B cell (primary cell): ENCODE measurements at regions not wholly inside any gene's neighbourhood (a gene's known extent, or its start where the extent isn't known, plus 50 kb on each side); places are given as distances from the start of the nearest gene placed in this dataset.

ENCODE experiments used
- ATAC-seq: fragments of 200-7000 bp; cut with Tn5 transposase; one replicate; pipeline ENCODE4 v1.10.0; 2021; ENCODE audit warnings: low read depth, mild to moderate bottlenecking, moderate number of reproducible peaks, moderate library complexity
- CTCF ChIA-PET: fragments of 350-600 bp; sonication (Branson Sonifier 250); formaldehyde crosslinking; loops from one replicate; lab custom pipeline; 2021; ENCODE audit warnings: antibody characterized with exemption, inconsistent platforms; lab: Charles Lee
- POLR2A ChIA-PET: fragments of 350-600 bp; sonication (Branson Sonifier 250); formaldehyde crosslinking; loops from one replicate; lab custom pipeline; 2021; ENCODE audit warnings: antibody characterized with exemption; lab: Charles Lee
- DNase-seq: peaks from one replicate; pipeline ENCODE4 v3.0.0; 2013
- H2AFZ ChIP-seq: 2 replicates; pipeline ENCODE4 v1.6.1; 2012; ENCODE audit warnings: mild to moderate bottlenecking, low read depth, low read length; ENCODE audit not compliant: insufficient read depth, poor library complexity, severe bottlenecking
- H3K27ac ChIP-seq, 2 donors: 1 replicate in 1 of 2; 2 replicates in 1 of 2; pipeline ENCODE4 v1.5.1; 2012 to 2013; ENCODE audit warnings: low read length in 2 of 2, mild to moderate bottlenecking in 2 of 2, moderate library complexity in 1 of 2
- H3K27me3 ChIP-seq, 4 experiments: fragments of 200-600 bp in 1 of 4; sonication (generic) in 1 of 4; replicated peaks in 1 of 4; 1 replicate in 2 of 4; 2 replicates in 2 of 4; pipeline versions ENCODE4 v1.6.1 to v1.7.0; 2013 to 2016; ENCODE audit warnings: low read length in 3 of 4, mild to moderate bottlenecking in 2 of 4, mixed read lengths in 1 of 4, moderate library complexity in 1 of 4; ENCODE audit not compliant: insufficient read depth in 4 of 4, control insufficient read depth in 3 of 4; ENCODE audit errors: control extremely low read depth in 1 of 4
- H3K36me3 ChIP-seq, 2 experiments: replicated peaks in 1 of 2; 1 replicate in 1 of 2; 2 replicates in 1 of 2; pipeline versions ENCODE4 v1.6.1 to v1.7.1; 2013; ENCODE audit warnings: low read length in 1 of 2; ENCODE audit not compliant: insufficient read depth in 2 of 2, control insufficient read depth in 1 of 2; ENCODE audit errors: control extremely low read depth in 1 of 2, extremely low read depth in 1 of 2
- H3K4me1 ChIP-seq, 2 donors: fragments of 200-600 bp in 1 of 2; sonication (generic) in 1 of 2; 1 replicate in 1 of 2; 2 replicates in 1 of 2; pipeline versions ENCODE4 v1.5.1 to v1.6.1; 2013 to 2017; ENCODE audit warnings: low read length in 2 of 2; ENCODE audit not compliant: control insufficient read depth in 2 of 2, insufficient read depth in 2 of 2
- H3K4me2 ChIP-seq: replicated peaks from 2 replicates; pipeline ENCODE3; 2012; ENCODE audit warnings: mild to moderate bottlenecking, low read depth, low read length; ENCODE audit not compliant: poor library complexity, severe bottlenecking
- H3K4me3 ChIP-seq, 5 experiments: fragments of 200-600 bp in 1 of 5; sonication (generic) in 1 of 5; 1 replicate in 3 of 5; 2 replicates in 2 of 5; pipeline versions ENCODE4 v1.5.1 to v1.7.0; 2011 to 2016; ENCODE audit warnings: low read length in 4 of 5, mild to moderate bottlenecking in 4 of 5, low read depth in 2 of 5, control low read depth in 1 of 5, moderate library complexity in 1 of 5; ENCODE audit not compliant: insufficient read depth in 1 of 5; ENCODE audit errors: control extremely low read depth in 1 of 5, extremely low read depth in 1 of 5
- H3K79me2 ChIP-seq: fragments of 200-600 bp; sonication (generic); one replicate; pipeline ENCODE4 v1.6.0; 2016; ENCODE audit warnings: low read length; ENCODE audit not compliant: control insufficient read depth, insufficient read depth
- H3K9ac ChIP-seq: fragments of 200-600 bp; sonication (generic); 2 replicates; pipeline ENCODE4 v1.6.1; 2017; ENCODE audit warnings: mild to moderate bottlenecking, low read length, moderate library complexity
- H3K9me3 ChIP-seq, 3 donors: one replicate each; pipeline versions ENCODE4 v1.6.1 to v1.7.1; 2013; ENCODE audit warnings: low read length in 2 of 3; ENCODE audit not compliant: control insufficient read depth in 2 of 3, insufficient read depth in 1 of 3; ENCODE audit errors: control extremely low read depth in 1 of 3
- H4K20me1 ChIP-seq: 2 replicates; pipeline ENCODE4 v1.6.0; 2012; ENCODE audit warnings: mild to moderate bottlenecking, low read length; ENCODE audit not compliant: insufficient read depth, control insufficient read depth, poor library complexity, severe bottlenecking
- H3K27ac Mint-ChIP-seq: one replicate; pipeline ENCODE4 v1.8.0; 2021; ENCODE audit warnings: mixed read lengths
- H3K27me3 Mint-ChIP-seq: one replicate; pipeline ENCODE4 v1.8.0; 2021; ENCODE audit warnings: mixed read lengths
- H3K4me1 Mint-ChIP-seq: one replicate; pipeline ENCODE4 v1.8.0; 2021; ENCODE audit warnings: mixed read lengths
- H3K4me3 Mint-ChIP-seq: one replicate; pipeline ENCODE4 v1.8.0; 2021; ENCODE audit warnings: mixed read lengths
- H3K9me3 Mint-ChIP-seq: one replicate; pipeline ENCODE4 v1.8.0; 2022; ENCODE audit warnings: mixed read lengths; ENCODE audit not compliant: insufficient read depth
- CTCF ChIP-seq: fragments of 200-600 bp; IDR thresholded peaks from one replicate; pipeline ENCODE4 v1.8.0; 2022; ENCODE audit warnings: antibody characterized with exemption, mild to moderate bottlenecking
- EZH2 ChIP-seq: IDR thresholded peaks from 2 replicates; pipeline ENCODE4 v1.6.1; 2012; ENCODE audit warnings: borderline replicate concordance, low read depth, mild to moderate bottlenecking, moderate library complexity, low read length; ENCODE audit not compliant: insufficient read depth, poor library complexity, severe bottlenecking
- WGBS: methylation state at CpG from one replicate; pipeline ENCODE4 v1.1.5; 2013; ENCODE audit warnings: missing lambda C conversion rate; ENCODE audit not compliant: insufficient coverage; 5-methylcytosine and 5-hydroxymethylcytosine counted together
- intact Hi-C: fragments of 100-400 bp; cut with micrococcal nuclease; formaldehyde crosslinking; loops from one replicate; pipeline ENCODE4 v1.10.0; 2022

DNA sequence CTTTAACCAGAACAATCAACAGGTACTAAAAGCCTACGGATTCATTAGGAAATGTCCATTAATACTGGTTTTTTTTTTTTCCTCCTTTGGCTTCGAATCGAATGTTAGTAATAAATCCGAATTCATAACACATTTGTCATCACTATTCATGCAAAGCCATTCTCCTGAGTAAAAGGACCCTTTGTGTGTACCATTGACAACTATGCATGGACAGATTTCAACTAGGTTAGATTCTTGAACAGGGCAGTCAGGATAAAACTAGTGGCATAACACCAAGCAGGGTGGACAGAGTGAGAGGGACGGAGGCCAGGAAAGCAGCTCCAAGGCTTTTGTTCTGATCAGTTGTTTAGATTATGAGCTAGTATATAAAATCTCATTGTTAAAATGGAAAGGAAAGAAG, 1722.0 kb upstream of the TENM3 start:
- CTCF ChIA-PET, result no interaction called here
- intact Hi-C loops, result no loop called here

GRCh38 chr4:180525523-180526077, 1717.6 kb upstream of the TENM3 start:
- no peaks in the 10 kb centered on the region for H3K27me3 Mint-ChIP-seq
- Histone ChIP-seq H3K27me3 (no peaks in the 10 kb centered on the region), H3K27ac (no peak overlapping the region), H3K4me1 (no peaks in the 10 kb centered on the region), H3K4me3 (no peak overlapping the region), H3K9ac (no peak overlapping the region), H3K79me2 (no peaks in the 10 kb centered on the region), H3K4me2 (no peak overlapping the region), H3K9me3 (no peaks in the 10 kb centered on the region), H4K20me1 (no peaks in the 10 kb centered on the region), H3K36me3 (no peaks in the 10 kb centered on the region), H2AFZ (no peak overlapping the region)
- DNase-seq (no peak), ATAC-seq (no peak)
- WGBS, result 95% methylated on average over 2 of the region's 4 CpGs
- intact Hi-C loops, result no loop called here
- H3K4me1 Mint-ChIP-seq, result no peaks in the 10 kb centered on the region
- CTCF ChIA-PET, result no interaction called here
- POLR2A ChIA-PET, result no interaction called here
- TF ChIP-seq EZH2 (no peak), CTCF (no peak)
- no peak overlapping the region for H3K4me3 Mint-ChIP-seq
- H3K9me3 Mint-ChIP-seq, result no peaks in the 10 kb centered on the region
- no peak overlapping the region for H3K27ac Mint-ChIP-seq

More for the DNA sequence above, 1722.0 kb upstream of the TENM3 start:
- Histone ChIP-seq H3K36me3 (no peaks in the 10 kb centered on the region), H3K4me1 (no peaks in the 10 kb centered on the region), H3K4me2 (no peak overlapping the region), H3K9me3 (no peaks in the 10 kb centered on the region), H3K9ac (no peak overlapping the region), H3K4me3 (no peak overlapping the region), H3K27me3 (no peaks in the 10 kb centered on the region), H4K20me1 (no peaks in the 10 kb centered on the region), H3K27ac (no peak overlapping the region), H3K79me2 (no peaks in the 10 kb centered on the region), H2AFZ (no peak overlapping the region)
- Mint-ChIP-seq H3K4me1 (no peaks in the 10 kb centered on the region), H3K27ac (no peak overlapping the region), H3K27me3 (no peaks in the 10 kb centered on the region), H3K4me3 (no peak overlapping the region), H3K9me3 (peaks cover 2% of the 10 kb centered on the region)
- 92% methylated on average over 1 of the region's 5 CpGs for WGBS
- DNase-seq (no peak), ATAC-seq (no peak)
- POLR2A ChIA-PET, result no interaction called here
- TF ChIP-seq CTCF (no peak), EZH2 (no peak)
